Hepatocyte (in vitro differentiated cells): ENCODE measurements at regions not wholly inside any gene's neighbourhood (a gene's known extent, or its start where the extent isn't known, plus 50 kb on each side); places are given as distances from the start of the nearest gene placed in this dataset.

Experiments used
- DNase-seq: peaks from one replicate; pipeline ENCODE4 v3.0.0-alpha.2; 2016; ENCODE audit warnings: low spot score
- H2AFZ ChIP-seq: fragments of 200-600 bp; sonication (generic); 2 replicates; pipeline ENCODE4 v1.6.0; 2016; ENCODE audit warnings: antibody characterized with exemption, mild to moderate bottlenecking
- H3K27ac ChIP-seq: fragments of 200-600 bp; sonication (generic); 2 replicates; pipeline ENCODE4 v1.5.1; 2016; ENCODE audit warnings: mild to moderate bottlenecking
- H3K27me3 ChIP-seq: fragments of 200-600 bp; sonication (generic); 2 replicates; pipeline ENCODE4 v1.6.1; 2016
- H3K36me3 ChIP-seq: fragments of 200-600 bp; sonication (generic); replicated peaks from 2 replicates; pipeline ENCODE4 v1.5.1; 2016; ENCODE audit warnings: low read depth; ENCODE audit not compliant: insufficient read depth
- H3K4me1 ChIP-seq: fragments of 200-600 bp; sonication (generic); 2 replicates; pipeline ENCODE4 v1.5.1; 2016; ENCODE audit warnings: mild to moderate bottlenecking, moderate library complexity; ENCODE audit not compliant: insufficient read depth
- H3K4me2 ChIP-seq: fragments of 200-600 bp; sonication (generic); 2 replicates; pipeline ENCODE4 v1.6.0; 2016
- H3K4me3 ChIP-seq: fragments of 200-600 bp; sonication (generic); 2 replicates; pipeline ENCODE4 v1.5.1; 2016; ENCODE audit warnings: mild to moderate bottlenecking
- H3K79me2 ChIP-seq: fragments of 200-600 bp; sonication (generic); 2 replicates; pipeline ENCODE4 v1.6.0; 2017; ENCODE audit warnings: mild to moderate bottlenecking
- H3K9me2 ChIP-seq: fragments of 200-600 bp; sonication (generic); replicated peaks from 2 replicates; pipeline ENCODE4 v1.6.0; 2017; ENCODE audit warnings: mild to moderate bottlenecking; ENCODE audit not compliant: insufficient read depth
- H3K9me3 ChIP-seq: fragments of 200-600 bp; sonication (generic); 2 replicates; pipeline ENCODE4 v1.5.1; 2016; ENCODE audit warnings: low read depth, mild to moderate bottlenecking
- H4K20me1 ChIP-seq: fragments of 200-600 bp; sonication (generic); 2 replicates; pipeline ENCODE4 v1.6.0; 2016; ENCODE audit warnings: mild to moderate bottlenecking; ENCODE audit not compliant: insufficient read depth, poor library complexity, severe bottlenecking
- EZH2 ChIP-seq: fragments of 200-600 bp; sonication (generic); IDR thresholded peaks from 2 replicates; pipeline ENCODE4 v1.6.1; 2016; ENCODE audit warnings: antibody characterized with exemption, mild to moderate bottlenecking, borderline replicate concordance
- EZH2phosphoT487 ChIP-seq: fragments of 200-600 bp; sonication (generic); IDR thresholded peaks from one replicate; pipeline ENCODE4 v1.6.1; 2018; ENCODE audit warnings: antibody characterized with exemption, mild to moderate bottlenecking, low read depth, moderate library complexity; ENCODE audit not compliant: unreplicated experiment, severe bottlenecking
- WGBS: methylation state at CpG from one replicate; pipeline ENCODE4 v1.1.6; 2016; ENCODE audit warnings: low lambda C conversion rate; ENCODE audit errors: missing lambda C conversion rate; 5-methylcytosine and 5-hydroxymethylcytosine counted together
- TF ChIP-seq, protein P1 (sequence below): fragments of 200-600 bp; sonication (generic); IDR thresholded peaks from 2 replicates; pipeline ENCODE4 v1.5.1; 2016; ENCODE audit warnings: antibody characterized with exemption, mild to moderate bottlenecking; ENCODE audit not compliant: poor library complexity

DNA sequence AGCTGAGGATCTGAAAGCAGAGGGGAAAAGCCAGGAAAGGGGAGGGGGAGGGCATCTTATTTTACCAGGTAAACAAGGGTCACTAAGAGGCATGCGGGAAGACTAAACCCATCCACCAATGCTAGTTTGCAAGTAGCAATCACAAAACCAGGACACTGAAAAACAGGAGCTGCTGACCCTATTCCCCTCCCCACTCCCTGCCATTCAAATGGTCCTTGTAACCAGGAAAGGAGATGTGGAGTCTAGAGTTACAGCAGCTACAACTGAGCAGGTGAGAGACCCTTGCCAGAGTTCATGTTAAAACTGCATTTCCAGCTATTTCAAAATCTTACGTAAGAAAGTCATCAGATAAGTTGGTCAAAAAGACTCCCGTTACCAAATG is 85.3 kb upstream of the SIMC1 start:
- Histone ChIP-seq H3K79me2 (no peaks in the 10 kb centered on the region), H3K4me3 (no peak overlapping the region), H3K27ac (no peak overlapping the region), H3K27me3 (no peaks in the 10 kb centered on the region), H4K20me1 (no peaks in the 10 kb centered on the region), H3K9me3 (no peaks in the 10 kb centered on the region), H3K9me2 (no peaks in the 10 kb centered on the region), H3K36me3 (no peaks in the 10 kb centered on the region), H2AFZ (no peak overlapping the region), H3K4me1 (peaks cover 4% of the 10 kb centered on the region), H3K4me2 (no peak overlapping the region)
- 80% methylated on average over 3 of the region's 3 CpGs for WGBS
- TF ChIP-seq, protein P1, sequence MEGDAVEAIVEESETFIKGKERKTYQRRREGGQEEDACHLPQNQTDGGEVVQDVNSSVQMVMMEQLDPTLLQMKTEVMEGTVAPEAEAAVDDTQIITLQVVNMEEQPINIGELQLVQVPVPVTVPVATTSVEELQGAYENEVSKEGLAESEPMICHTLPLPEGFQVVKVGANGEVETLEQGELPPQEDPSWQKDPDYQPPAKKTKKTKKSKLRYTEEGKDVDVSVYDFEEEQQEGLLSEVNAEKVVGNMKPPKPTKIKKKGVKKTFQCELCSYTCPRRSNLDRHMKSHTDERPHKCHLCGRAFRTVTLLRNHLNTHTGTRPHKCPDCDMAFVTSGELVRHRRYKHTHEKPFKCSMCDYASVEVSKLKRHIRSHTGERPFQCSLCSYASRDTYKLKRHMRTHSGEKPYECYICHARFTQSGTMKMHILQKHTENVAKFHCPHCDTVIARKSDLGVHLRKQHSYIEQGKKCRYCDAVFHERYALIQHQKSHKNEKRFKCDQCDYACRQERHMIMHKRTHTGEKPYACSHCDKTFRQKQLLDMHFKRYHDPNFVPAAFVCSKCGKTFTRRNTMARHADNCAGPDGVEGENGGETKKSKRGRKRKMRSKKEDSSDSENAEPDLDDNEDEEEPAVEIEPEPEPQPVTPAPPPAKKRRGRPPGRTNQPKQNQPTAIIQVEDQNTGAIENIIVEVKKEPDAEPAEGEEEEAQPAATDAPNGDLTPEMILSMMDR, result no peak
- TF ChIP-seq EZH2, result no peak
- no peak for TF ChIP-seq EZH2phosphoT487
- no peak for DNase-seq

DNA sequence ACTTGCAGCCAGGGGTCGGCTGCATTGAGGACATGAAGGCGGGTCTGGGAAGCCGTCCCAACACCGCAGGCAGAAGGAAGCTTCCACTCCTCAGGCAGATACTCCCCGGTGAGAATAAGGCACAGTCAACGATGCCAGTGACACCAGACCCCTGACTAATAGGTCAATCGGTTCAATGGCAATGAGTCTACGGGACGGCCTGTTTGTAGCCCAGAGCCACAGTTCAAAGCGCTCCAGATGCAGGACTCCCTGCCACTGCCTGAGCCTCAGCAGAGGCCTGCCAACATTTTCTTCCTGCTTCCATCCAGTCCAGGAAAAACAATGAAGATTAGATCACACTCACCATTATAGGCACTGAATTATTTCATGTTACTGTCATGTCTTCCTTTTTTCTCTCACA is 84.5 kb upstream of the SIMC1 start:
- H3K27me3 ChIP-seq, result no peaks in the 10 kb centered on the region
- WGBS, result 64% methylated on average over 10 of the region's 10 CpGs
- no peak for TF ChIP-seq EZH2
- TF ChIP-seq, protein P1, result no peak
- no peak for TF ChIP-seq EZH2phosphoT487
- H3K9me3 ChIP-seq, result no peaks in the 10 kb centered on the region
- H3K9me2 ChIP-seq, result no peaks in the 10 kb centered on the region
- peaks cover 4% of the 10 kb centered on the region for H3K4me1 ChIP-seq
- no peak overlapping the region for H2AFZ ChIP-seq
- H3K4me2 ChIP-seq, result no peak overlapping the region
- no peak overlapping the region for H3K4me3 ChIP-seq
- no peaks in the 10 kb centered on the region for H3K79me2 ChIP-seq
- H3K27ac ChIP-seq, result no peak overlapping the region
- no peaks in the 10 kb centered on the region for H4K20me1 ChIP-seq
- no peak for DNase-seq
- no peaks in the 10 kb centered on the region for H3K36me3 ChIP-seq

DNA sequence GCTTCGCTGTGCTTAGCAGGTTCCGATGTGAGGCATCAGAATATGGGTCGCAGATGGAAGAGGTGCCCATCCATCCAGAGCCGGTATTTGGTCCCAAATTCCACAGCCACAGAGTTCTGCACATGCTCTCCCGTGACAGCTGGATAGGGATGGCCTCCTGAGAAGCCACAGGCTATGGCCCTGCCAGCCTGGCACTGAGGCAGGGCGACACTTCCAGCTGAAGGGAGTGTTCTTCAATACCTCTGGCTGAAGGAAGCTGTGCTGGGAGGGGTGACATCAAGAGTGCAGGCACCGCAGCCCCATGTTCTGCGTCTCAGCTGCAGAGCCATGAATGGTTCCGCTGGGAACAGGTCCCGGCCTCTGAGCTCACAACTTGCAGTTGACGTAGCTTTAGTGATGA is 83.4 kb upstream of the SIMC1 start:
- Histone ChIP-seq H3K4me2 (no peak overlapping the region), H3K9me3 (no peaks in the 10 kb centered on the region), H3K4me1 (peaks cover 4% of the 10 kb centered on the region), H3K4me3 (no peak overlapping the region), H3K36me3 (no peaks in the 10 kb centered on the region), H4K20me1 (no peaks in the 10 kb centered on the region), H2AFZ (no peak overlapping the region), H3K27me3 (no peaks in the 10 kb centered on the region), H3K79me2 (no peaks in the 10 kb centered on the region), H3K9me2 (no peaks in the 10 kb centered on the region), H3K27ac (no peak overlapping the region)
- WGBS, result 95% methylated on average over 11 of the region's 11 CpGs
- DNase-seq, result no peak
- TF ChIP-seq EZH2, result no peak
- no peak for TF ChIP-seq EZH2phosphoT487
- TF ChIP-seq, protein P1, result no peak

DNA sequence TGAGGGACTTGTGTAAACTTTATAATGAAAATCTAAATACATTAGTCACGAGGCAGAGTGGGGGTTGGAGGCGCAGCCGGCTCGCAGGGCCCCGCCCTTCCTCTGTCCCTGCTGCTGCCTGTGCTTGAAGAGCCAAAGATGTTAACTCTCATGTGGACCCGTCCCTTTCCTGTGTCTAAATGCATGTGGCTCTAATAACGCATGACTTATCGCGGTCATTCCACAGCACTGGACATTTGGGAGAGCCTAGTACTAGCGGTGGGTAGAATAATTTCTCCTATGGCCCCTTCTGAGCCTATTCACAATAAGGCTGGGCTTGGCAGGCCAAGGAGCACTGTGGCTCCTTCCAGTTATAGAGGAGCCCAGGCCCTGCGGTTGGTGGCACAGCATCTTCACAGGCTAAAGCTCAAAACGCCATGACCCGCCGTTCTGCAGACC is 82.3 kb upstream of the SIMC1 start:
- TF ChIP-seq EZH2phosphoT487 (no peak), EZH2 (no peak)
- TF ChIP-seq, protein P1, result no peak
- no peak overlapping the region for H3K4me2 ChIP-seq
- H3K36me3 ChIP-seq, result no peaks in the 10 kb centered on the region
- H3K27me3 ChIP-seq, result no peaks in the 10 kb centered on the region
- peaks cover 4% of the 10 kb centered on the region for H3K4me1 ChIP-seq
- WGBS, result 88% methylated on average over 14 of the region's 14 CpGs
- H2AFZ ChIP-seq, result no peak overlapping the region
- no peak overlapping the region for H3K4me3 ChIP-seq
- no peak overlapping the region for H3K27ac ChIP-seq
- no peaks in the 10 kb centered on the region for H3K9me3 ChIP-seq
- no peaks in the 10 kb centered on the region for H4K20me1 ChIP-seq
- H3K79me2 ChIP-seq, result no peaks in the 10 kb centered on the region
- no peak for DNase-seq
- H3K9me2 ChIP-seq, result no peaks in the 10 kb centered on the region
